ENCODE measurements at regions not wholly inside any gene's neighbourhood (a gene's known extent, or its start where the extent isn't known, plus 50 kb on each side); places are given as distances from the start of the nearest gene placed in this dataset.

GRCh38 chr12:130216031-130216430 lies 53.8 kb downstream of the FZD10 start:
- DNase-seq: no peak

- DNase-seq: no peak
Measured at GRCh38 chr12:130218682-130219081, 56.4 kb downstream of the FZD10 start.

- DNase-seq: no peak
Measured at GRCh38 chr12:130219929-130220705, 57.9 kb downstream of the FZD10 start.

GRCh38 chr12:130220706-130221100 lies 58.4 kb downstream of the FZD10 start:
- DNase-seq: no peak

GRCh38 chr12:130222519-130223218 lies 60.4 kb downstream of the FZD10 start:
- DNase-seq: no peak

GRCh38 chr12:130223767-130224244 lies 61.5 kb downstream of the FZD10 start:
- no peak for DNase-seq

- DNase-seq: no peak
Measured at GRCh38 chr12:130224613-130225012, 62.3 kb downstream of the FZD10 start.

- no peak for DNase-seq
Measured at GRCh38 chr12:130225347-130225746, 63.1 kb downstream of the FZD10 start.

GRCh38 chr12:130226126-130226525 lies 63.9 kb downstream of the FZD10 start:
- no peak for DNase-seq

- DNase-seq: no peak
Measured at GRCh38 chr12:130226771-130227170, 64.5 kb downstream of the FZD10 start.

- DNase-seq: no peak
Measured at GRCh38 chr12:130227641-130228040, 65.4 kb downstream of the FZD10 start.

- no peak for DNase-seq
Measured at GRCh38 chr12:130236446-130236845, 74.2 kb downstream of the FZD10 start.

GRCh38 chr12:130240831-130241590 lies 78.7 kb downstream of the FZD10 start:
- no peak for DNase-seq

GRCh38 chr12:130242506-130242905 lies 80.2 kb downstream of the FZD10 start:
- DNase-seq: no peak

- DNase-seq: no peak
Measured at GRCh38 chr12:130245251-130245650, 83.0 kb downstream of the FZD10 start.

GRCh38 chr12:130246560-130246959 lies 84.3 kb downstream of the FZD10 start:
- DNase-seq: no peak

- no peak for DNase-seq
Measured at GRCh38 chr12:130247634-130248237, 85.5 kb downstream of the FZD10 start.

GRCh38 chr12:130249376-130249775 lies 87.1 kb downstream of the FZD10 start:
- DNase-seq: no peak

GRCh38 chr12:130251236-130251780 lies 86.4 kb upstream of the PIWIL1 start:
- no peak for DNase-seq

GRCh38 chr12:130253866-130254265 lies 83.8 kb upstream of the PIWIL1 start:
- DNase-seq: no peak

- peak; percentile 69 for DNase-seq
Measured at GRCh38 chr12:130254461-130255276, 83.0 kb upstream of the PIWIL1 start.

- DNase-seq: no peak
Measured at GRCh38 chr12:130258863-130259262, 78.8 kb upstream of the PIWIL1 start.

Data from retina (tissue), 1 donor.